SKM-1 (cell line): ENCODE measurements at regions not wholly inside any gene's neighbourhood (a gene's known extent, or its start where the extent isn't known, plus 50 kb on each side); places are given as distances from the start of the nearest gene placed in this dataset.
A peak's percentile ranks its signal among the peaks of the same experiment; 100 is the strongest.

ENCODE experiments used
- DNase-seq: peaks from one replicate; lab custom pipeline; 2025; ENCODE audit not compliant: unreplicated experiment; lab: John Stamatoyannopoulos, UW

DNA sequence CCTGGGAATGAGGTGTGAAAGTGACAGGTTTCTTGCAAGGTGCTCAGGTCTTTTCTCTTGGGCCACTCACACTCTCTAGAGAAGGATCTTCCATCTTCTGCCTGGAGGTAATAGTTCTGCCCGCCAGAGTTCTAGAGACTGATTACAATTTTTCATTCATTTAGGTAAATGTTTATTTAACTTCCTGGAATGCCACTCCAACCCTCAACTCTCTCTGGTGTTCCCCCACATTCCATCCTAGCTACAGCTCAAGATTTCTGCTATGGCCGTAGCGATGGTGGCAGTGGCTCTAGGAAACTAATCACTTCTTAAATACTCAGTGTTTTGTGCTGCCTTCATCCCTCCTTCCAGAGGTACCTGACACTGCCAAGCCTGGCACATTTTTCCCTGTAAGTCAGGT lies 174.6 kb downstream of the WDR11 start:
- no peak for DNase-seq

DNA sequence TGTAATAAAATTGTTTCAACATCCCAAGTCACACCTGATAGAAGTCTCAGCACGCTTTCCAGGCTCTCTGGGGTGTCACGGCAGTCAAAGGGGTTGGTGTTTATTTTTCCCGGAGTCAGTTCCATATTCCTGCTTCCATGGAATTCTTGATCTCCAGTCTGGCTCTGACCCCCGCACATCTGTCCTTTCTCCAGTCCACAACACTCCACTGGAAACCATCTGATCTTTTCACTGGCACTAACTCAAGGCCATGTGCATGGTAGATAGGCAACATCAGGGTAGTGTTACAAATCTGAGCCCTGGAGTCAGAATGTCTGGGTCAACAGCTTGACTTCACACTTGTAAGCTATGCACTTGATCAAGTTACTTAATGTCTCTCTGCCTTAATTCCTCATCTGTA lies 176.2 kb downstream of the WDR11 start:
- DNase-seq, result no peak

DNA sequence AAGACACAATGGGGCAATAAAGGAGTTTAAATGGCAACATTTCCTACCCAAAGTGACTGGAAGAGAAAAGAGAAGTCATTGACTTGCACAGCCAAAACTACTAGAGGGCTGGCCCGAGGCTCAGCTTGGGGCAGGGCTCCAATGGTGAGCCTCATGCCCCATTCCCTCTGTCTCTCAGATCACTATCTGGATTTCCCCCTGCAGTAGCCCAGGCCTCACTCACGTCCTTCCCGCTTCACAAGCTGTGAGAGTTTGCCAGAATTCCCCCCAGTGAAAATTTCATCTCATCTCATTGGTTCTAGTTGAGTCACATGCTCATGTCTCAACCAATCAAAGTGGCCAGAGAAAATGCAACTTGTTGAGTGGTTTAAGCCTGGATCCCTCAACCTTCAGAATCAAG lies 181.3 kb downstream of the WDR11 start:
- DNase-seq, result peak; percentile 1

DNA sequence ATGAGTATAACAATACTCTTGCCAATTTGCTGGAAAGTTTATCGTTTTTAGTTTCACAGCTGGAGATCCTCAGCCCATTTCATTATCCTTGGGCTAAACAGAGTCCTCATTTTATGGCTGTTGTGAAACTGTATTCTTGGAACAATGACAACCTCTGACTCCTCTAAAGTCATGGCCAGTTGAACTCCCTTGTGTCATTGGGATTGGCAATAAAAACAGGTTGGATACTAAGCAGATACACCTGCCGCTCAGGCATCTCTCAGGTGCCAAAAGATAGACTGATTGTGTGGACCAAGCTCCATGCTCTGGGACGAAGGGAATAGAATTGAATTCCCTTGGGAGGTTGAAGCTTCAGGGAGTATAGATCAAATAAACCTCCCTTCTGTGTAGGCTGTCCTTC lies 182.2 kb downstream of the WDR11 start:
- DNase-seq, result no peak

DNA sequence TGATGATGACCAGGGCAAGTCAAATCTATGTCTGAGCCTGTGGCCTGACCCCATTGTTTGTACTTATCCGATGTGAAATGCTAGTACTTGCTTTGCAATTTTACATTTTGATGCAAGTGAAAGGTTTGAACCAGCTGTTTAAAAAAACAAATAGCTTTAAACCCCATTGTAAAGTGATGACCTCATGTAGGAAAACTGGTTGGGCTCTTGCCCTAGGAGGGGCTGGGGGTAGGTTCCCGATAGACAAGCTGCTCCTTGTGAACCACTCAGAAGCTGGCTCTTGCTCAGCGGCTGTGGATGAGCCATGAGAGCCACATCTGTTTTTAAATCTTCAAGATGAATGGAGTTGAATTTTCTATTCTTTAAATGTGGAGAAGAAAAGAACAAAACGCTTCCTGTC lies 185.3 kb downstream of the WDR11 start:
- no peak for DNase-seq

DNA sequence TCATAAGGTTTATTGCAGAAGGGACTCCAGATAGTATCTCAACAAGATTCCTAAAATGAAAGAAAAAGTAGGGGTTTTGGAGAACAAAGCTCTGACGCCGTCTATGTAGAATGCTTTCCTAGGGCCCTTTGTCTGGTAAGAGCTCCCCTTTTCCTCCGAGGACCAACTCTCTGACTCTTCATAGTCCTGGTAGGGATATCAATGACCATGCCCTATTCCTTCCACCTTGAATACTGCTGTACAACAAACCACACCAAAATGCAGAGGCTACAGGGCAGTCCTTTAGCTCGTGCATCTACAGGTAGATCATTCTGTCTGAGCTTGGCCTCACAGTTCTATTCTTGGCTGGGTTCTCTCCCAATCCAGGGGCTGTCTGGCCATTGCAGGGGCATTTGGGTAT lies 190.3 kb downstream of the WDR11 start:
- no peak for DNase-seq

DNA sequence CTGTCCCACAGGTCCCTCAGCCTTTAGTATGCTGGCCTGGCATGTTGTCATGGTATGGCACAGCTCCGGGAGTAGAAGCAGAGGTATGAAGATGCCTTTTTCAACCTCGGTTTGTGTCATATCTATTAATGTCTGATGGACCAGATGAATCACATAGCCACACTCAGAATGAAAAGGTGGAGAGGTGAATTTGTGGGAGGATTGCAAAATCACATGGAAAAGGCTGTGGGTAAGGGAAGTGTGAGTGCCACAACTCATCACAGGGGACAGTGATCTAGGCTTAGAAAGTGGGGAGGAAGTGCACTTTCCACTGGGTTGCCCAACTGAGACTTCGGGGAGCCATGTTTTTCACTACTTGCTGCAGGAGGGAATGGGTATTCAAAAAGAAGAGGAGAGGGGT lies 190.7 kb downstream of the WDR11 start:
- DNase-seq, result no peak

DNA sequence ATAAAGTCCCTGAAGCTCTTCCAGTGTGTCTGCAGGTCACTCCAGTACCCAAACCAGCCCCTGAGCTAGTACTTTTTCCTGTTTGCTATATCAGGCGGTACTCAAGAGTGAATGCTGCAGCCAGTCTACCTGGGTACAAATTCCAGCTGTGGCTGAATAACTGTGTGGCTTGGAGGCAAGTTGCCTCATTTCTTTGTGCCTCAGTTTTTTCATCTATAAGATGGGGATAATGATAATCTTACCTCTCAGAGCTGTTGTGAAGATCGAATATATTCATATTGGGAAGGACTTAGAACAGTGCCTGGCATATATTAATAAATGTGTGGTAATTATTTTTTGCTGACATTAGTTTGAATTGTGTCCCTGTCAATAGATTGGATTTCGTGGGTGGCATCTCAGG lies 191.2 kb downstream of the WDR11 start:
- no peak for DNase-seq

DNA sequence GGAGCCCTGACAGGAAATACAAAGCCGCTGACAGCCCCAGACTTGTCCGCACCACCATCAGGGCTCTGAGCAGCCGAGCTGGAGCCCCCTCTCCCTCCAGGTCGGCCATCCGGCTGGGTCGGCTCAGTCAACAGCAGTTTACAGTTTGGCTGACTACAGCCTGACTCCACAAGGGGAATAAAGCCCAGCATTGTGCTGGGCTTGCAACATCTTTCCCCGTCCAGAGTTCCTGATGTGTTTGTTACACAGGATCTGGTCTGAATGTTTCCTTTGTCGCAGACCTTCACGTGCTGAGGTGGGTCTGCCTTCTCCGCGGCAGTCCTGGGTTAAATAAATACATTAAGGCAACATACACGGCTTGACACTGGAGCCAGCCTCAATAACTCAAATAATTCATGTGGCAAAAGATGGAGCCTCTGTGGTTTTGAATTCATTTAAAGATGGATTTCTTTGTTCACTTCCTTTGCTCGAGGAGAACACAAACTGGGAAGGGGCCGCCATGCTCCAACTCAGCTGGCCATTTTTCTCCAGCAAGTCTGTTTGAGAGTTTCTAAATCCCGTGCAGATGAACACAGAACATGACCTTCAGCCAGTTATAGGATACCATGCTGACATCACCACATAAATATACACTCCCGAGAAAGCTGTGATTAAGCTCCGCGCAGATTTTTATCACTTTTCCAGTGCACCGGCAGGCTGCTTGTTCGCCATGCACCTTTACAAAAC lies 192.1 kb downstream of the WDR11 start:
- DNase-seq, result no peak

DNA sequence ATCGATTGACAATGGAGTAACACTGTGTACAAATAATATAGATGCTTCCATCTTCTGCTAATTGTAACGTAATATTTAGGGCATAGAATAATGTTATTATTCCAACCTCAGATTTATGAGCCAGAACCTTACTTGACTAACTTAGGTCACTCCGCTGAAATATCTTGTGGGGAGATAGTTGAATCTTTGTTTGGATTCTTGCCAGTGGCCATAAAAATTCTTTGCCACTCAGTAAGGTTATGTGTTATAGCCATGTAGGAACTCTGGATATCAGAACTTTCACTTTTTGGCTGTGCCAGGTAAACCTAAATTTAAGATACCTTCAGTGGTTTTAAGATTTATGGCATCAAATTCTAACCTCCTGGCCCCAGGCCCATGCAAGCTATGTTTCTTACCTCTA lies 197.6 kb downstream of the WDR11 start:
- no peak for DNase-seq

DNA sequence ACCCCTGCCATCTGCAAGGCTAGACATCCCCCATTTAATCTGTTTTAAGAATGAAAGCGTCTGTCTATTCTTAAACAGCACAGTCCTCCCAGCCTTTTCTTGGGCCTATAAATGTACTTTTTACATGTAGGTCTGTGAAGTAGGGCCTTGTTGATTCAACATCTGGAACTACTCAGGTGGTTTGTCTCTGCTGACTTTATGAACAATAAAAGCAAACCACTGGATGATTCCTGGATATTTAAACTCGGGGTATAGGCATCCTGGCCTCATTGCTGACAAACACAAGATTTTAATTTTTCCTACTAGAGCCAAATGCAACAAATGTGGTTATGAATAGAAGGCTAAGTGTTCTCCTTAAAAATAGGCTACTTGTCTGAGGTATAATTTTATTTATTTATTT lies 198.3 kb downstream of the WDR11 start:
- no peak for DNase-seq

DNA sequence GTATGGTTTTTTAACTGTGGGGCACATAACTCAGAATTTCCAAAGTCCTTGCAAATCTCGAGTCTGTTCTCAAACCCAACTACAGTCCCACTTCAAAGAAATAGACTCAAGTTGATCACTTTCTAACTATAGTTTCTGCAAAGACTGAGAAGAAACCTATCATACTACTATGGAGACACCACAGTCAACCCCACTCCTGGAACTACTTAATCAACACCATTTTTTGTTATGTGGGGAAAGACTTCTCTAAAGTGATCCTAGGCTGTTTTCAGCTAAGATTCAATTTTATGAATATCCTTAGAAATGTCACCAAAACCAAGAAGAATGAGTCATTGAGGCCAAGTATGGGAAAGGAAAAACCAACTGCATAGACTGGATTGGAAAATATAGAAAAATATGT lies 198.8 kb downstream of the WDR11 start:
- no peak for DNase-seq

DNA sequence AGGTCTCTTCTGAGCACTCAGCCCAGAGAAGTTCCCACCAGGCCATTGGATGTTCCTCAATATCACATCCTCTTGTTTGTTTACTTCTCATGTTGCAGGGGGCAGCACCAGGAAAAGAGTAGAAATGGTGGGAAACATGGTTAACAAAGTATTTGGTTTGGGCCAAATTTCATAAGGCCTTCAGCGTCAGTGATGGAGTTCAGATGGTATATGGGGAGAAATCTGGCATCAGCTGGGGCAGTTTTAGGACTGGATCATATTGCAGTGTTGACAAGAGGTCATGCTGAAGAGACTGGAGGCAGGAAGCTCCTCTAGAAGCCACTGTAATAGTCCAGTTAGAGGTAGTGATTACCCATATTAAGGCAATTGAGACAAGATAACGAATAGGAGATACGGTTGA lies 200.0 kb downstream of the WDR11 start:
- DNase-seq, result no peak

DNA sequence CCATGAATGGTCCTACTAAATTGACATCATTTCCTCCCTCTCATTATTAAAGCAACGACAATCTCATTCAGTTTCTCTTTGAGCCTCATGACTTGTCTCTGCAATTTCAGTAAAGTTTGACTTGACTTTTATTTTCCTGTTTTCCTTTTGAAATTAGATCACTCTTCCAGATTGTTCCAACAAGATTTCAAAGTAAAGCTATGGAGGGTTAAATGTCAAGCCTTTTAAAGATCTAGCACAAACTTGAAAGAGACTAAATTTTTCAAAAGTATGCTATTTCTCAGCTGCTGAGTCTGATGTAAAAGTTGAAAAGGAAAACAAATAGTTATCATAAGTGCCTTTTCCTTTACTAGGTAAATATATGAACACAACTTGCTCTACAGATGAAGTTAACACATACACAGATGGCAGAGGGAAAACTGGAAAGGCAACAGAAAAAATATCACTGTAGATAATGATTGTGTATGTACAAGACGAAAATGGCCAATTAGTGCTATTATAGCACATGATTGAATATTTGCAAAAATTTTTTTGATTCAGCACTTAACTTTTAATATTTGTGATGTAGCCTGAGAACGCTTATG lies 200.6 kb downstream of the WDR11 start:
- DNase-seq, result no peak

DNA sequence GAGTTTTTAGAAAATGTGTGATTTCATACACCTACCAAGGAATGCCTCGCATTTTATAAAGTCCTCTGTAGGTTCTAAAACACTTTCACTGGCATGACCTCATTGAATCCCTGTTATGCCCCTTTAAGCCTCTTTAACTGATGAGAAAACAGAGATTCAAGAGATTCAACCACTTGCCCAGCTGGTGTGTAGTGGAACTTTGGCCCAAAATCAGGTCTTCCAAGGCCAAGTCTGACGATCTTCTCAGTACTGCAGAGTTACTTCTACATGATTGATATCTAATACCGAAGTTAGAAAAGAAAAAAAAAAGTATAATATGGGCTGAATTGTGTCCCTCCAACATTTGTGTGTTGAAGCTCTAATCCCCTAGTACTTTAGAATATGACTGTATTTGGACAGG lies 202.0 kb downstream of the WDR11 start:
- no peak for DNase-seq

DNA sequence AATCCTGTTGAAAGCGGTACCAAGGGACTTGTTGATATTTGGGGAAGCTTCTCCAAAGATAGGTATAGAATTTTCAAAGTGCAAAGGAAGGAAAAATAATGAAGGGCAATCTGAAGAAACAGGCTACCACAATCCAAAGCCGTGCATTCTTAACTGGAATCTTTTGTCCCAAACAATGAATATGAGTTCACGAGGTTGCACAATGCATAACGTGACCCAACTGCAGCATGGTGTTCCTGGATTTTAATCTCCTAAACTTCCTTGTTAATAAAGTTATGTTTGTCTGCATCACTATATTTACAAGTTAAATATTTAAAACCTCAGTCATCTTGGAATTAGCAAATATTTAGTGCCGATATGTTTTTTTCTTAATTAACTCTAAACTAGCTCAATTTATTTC lies 203.7 kb downstream of the WDR11 start:
- no peak for DNase-seq

DNA sequence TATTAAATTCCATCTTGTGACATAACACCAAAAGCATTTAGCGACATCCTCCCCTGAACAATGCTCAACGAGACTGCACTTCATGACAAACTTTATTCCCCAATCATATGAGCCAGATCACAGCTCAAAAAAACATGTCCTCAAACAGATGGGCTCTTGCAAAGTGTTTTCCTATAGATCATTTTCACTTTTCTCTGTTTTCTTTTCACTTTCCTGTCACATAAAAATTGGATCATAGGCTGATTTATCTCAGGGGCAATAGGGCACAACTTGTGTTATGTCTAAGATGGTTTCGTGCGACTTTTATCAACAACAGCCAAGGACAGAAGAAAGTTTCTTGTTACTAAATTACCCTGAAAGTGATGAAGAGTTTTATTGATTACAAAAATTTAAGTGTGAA lies 206.1 kb downstream of the WDR11 start:
- no peak for DNase-seq

DNA sequence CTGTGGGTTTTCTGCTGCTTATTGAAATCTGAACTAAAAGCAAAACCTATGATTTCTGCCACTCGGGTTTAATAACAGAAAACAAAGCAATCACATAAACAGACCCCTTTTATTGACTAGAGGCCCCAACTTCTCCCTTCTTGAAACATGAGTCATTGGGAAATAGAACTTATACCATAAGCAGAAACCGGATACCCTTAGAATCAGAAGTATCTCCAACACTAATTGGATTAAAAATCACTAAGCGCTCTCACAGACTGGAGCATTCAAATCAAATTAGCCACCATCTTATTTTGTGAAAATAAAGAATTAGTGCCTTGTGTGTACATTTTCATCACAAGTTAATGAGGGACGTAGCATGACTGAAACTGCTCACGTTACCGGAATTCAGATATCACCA lies 206.9 kb downstream of the WDR11 start:
- no peak for DNase-seq

DNA sequence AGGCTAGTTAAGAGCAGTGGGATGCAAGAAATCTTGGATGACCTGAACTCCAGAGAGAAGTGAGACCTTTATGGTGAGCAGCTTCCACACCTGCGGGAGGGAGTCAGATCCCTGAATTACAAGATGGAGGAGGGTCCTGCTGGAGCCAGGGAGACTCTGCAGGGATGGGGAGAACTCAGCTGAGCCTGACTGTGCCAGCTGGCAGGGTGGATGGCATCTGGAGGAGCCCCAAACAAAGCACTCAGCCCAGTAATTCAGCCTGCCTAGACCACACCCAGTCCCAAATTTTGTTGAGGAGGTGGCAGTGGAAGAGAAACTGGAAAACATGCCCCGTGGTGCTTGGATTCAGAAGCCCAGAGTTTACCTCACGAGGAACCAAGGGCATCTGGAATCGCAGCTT lies 208.2 kb downstream of the WDR11 start:
- DNase-seq, result no peak

DNA sequence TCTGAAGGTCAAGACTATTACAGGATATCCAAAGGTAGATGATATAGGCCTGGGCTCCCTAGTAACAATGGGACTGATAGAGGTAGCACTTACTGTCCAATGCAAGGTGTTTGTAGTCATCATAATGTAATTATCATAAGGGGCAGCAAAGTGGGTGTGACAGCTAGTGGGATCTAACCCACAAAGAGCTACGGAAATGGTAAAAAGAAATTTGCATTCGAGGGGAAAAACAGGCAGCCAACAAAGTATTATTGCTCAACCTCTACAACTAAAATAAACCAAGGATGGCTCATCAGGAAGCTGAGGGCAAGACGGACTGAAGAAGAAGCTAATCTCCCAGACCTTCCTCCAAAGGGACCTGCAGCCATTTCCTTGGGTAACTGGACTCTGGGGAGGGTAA lies 211.0 kb downstream of the WDR11 start:
- DNase-seq, result no peak

DNA sequence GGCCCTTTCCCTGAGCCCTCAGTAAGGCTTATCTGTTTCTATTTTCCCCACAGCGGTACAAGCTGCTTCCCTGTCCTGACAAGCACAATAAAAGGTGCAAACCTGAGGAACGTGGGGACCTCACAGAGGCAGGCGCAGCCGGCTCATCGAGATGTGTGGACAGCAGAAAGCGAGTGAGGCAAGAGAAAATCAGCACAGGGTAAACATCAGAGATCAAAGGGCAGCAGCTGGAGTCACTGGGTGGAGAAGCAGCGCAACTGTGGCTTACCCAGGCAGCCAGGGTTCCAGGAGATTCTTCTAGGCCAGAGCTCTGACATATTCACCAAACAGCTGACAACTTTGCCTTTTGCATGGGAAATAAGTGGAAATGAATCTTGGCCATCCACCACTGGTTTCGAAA lies 212.6 kb downstream of the WDR11 start:
- DNase-seq, result no peak

DNA sequence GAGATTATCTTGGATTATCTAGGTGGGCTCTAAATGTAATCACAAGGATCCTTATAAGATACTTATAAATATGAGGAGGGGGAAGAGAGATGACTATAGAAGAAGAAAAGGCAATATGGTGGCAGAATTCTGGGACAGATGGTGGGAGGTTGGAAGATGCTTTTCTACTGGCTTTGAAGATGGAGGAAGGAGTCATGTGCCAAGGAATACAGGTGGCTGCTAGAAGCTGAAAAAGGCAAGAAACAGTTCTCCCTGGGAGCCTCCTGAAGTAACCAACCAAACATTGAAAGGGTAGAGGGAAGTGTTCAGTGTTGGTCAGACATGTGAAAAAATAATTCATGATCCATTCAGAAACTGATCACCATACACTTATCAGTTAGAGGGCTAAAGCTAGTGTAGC lies 213.3 kb downstream of the WDR11 start:
- DNase-seq, result no peak

DNA sequence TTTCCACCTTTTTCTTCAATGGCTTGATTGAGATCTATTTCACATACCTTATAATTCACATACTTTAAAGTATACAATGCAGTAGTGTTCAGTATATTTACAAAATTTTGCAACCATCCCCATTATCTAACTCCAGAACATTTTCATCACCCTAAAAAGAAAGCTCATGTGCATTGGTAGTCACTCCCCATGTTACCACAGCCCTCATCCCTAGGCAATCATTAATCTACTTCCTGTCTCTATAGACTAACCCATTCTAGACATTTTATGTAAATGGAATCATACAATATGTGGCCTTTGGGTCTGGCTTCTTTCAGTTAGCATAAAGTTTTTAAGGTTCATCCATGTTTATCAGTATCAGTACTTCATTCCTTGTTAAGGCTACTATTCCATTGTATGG lies 214.2 kb downstream of the WDR11 start:
- no peak for DNase-seq
